ENCODE measurements at regions not wholly inside any gene's neighbourhood (a gene's known extent, or its start where the extent isn't known, plus 50 kb on each side); places are given as distances from the start of the nearest gene placed in this dataset.
A peak's percentile ranks its signal among the peaks of the same experiment; 100 is the strongest.

DNA sequence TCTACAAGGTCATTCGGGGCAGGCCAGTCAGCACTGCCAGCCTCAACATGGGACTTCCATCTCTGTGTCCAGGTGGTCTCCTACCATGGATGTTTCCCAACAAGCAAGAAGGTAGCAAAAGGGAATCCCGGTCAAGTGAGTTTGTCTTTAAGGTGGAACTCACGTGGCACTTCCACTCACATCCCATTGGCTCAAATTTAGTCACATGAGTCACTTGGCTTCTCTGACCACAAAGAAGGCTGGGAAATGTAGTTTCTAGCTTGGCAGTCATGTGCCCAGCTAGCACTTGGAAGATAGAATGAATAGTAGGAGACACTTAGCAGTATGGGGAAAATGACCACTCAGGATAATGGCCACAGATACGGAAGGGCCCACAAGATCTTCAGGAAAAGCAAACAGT lies 106.6 kb downstream of the AIPL1 start:
- Histone ChIP-seq H3K4me3 (no peak overlapping the region), H3K9me3 (no peaks in the 10 kb centered on the region), H3K36me3 (no peaks in the 10 kb centered on the region), H3K4me1 (peaks cover 0 to 13% (median 6%) of the 10 kb centered on the region in 4 donors), H3K27ac (replicated peaks in 1 of 4) (peak overlapping the region in 2 of 4 donors; percentile 46 to 54), H3K27me3 (peaks cover 0 to 6% (median 0%) of the 10 kb centered on the region in 4 donors)
- no peak for TF ChIP-seq POLR2A (IDR thresholded peaks at IDR 0.05; ENCODE audit: low read depth)
- TF ChIP-seq, protein P1, sequence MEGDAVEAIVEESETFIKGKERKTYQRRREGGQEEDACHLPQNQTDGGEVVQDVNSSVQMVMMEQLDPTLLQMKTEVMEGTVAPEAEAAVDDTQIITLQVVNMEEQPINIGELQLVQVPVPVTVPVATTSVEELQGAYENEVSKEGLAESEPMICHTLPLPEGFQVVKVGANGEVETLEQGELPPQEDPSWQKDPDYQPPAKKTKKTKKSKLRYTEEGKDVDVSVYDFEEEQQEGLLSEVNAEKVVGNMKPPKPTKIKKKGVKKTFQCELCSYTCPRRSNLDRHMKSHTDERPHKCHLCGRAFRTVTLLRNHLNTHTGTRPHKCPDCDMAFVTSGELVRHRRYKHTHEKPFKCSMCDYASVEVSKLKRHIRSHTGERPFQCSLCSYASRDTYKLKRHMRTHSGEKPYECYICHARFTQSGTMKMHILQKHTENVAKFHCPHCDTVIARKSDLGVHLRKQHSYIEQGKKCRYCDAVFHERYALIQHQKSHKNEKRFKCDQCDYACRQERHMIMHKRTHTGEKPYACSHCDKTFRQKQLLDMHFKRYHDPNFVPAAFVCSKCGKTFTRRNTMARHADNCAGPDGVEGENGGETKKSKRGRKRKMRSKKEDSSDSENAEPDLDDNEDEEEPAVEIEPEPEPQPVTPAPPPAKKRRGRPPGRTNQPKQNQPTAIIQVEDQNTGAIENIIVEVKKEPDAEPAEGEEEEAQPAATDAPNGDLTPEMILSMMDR (IDR thresholded peaks at IDR 0.05), result no peak
- no peak for DNase-seq (ENCODE audit: extremely low spot score)
- intact Hi-C loops (cut with DNase I), result no loop called here
- 83% methylated on average over 4 of the region's 4 CpGs for WGBS

- Histone ChIP-seq H3K36me3 (no peaks in the 10 kb centered on the region), H3K4me3 (no peak overlapping the region), H3K27ac (replicated peaks in 1 of 4) (peak overlapping the region in 1 of 4 donors; percentile 25), H3K4me1 (peaks cover 0 to 13% (median 6%) of the 10 kb centered on the region in 4 donors), H3K9me3 (no peaks in the 10 kb centered on the region), H3K27me3 (peaks cover 0 to 6% (median 0%) of the 10 kb centered on the region in 4 donors)
- intact Hi-C loops (cut with DNase I), result no loop called here
- DNase-seq (ENCODE audit: extremely low spot score), result no peak
- 45% methylated on average over 4 of the region's 6 CpGs for WGBS
- TF ChIP-seq EP300 (IDR thresholded peaks at IDR 0.05), result no peak
- TF ChIP-seq POLR2AphosphoS5 (IDR thresholded peaks at IDR 0.05), result peak; percentile 37 to 48
Observed at GRCh38 chr17:6327007-6327406, 107.9 kb downstream of the AIPL1 start.

DNA sequence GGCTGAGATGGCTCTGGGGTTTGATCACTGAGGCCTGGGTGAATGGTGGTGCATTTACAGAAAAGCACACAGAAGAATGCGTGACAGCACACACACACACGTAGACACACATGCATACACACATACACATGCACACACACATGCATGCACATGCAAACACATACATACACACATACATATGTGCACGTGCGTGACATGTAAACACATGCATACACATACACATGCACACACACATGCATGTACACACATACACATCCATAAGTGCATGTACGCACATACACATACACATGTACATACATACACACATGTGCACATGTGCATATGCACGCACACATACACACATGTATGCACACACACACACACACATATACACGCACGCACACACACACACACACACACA lies 108.4 kb downstream of the AIPL1 start:
- no peaks in the 10 kb centered on the region for H3K9me3 ChIP-seq
- H3K27ac ChIP-seq (replicated peaks in 1 of 4), result peak overlapping the region in 1 of 4 donors; percentile 25
- no peaks in the 10 kb centered on the region for H3K36me3 ChIP-seq
- H3K4me1 ChIP-seq, result peaks cover 0 to 13% (median 6%) of the 10 kb centered on the region in 4 donors
- WGBS, result 57% methylated on average over 6 of the region's 8 CpGs
- no peak overlapping the region for H3K4me3 ChIP-seq
- peaks cover 0 to 6% (median 0%) of the 10 kb centered on the region in 4 donors for H3K27me3 ChIP-seq
- DNase-seq (ENCODE audit: extremely low spot score), result no peak
- intact Hi-C loops (cut with DNase I), result no loop called here
- TF ChIP-seq, protein P1 (IDR thresholded peaks at IDR 0.05), result no peak
- TF ChIP-seq EP300 (IDR thresholded peaks at IDR 0.05), result no peak
- TF ChIP-seq POLR2AphosphoS5 (IDR thresholded peaks at IDR 0.05), result no peak
- TF ChIP-seq POLR2A (IDR thresholded peaks at IDR 0.05; ENCODE audit: low read depth), result no peak

DNA sequence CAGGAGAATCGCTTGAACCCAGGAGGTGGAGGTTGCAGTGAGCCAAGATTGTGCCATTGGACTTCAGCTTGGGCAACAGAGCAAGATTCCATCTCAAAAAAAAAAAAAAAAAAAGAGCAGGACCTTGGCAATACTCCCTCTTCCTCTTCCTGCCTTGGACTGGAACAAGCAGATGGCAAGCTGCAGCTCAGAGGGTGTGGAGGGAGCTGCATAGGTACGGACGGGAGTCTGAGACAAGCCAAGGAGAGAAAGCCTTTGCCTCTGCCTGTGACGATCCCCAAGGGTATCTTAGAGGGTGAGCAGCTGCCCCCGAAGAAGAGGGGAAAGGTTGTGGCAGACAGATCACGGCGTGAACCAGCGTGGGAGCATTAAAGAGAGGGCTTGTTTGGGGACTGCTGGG lies 109.2 kb downstream of the AIPL1 start:
- WGBS, result 73% methylated on average over 8 of the region's 8 CpGs
- Histone ChIP-seq H3K9me3 (no peaks in the 10 kb centered on the region), H3K36me3 (no peaks in the 10 kb centered on the region), H3K4me3 (no peak overlapping the region), H3K4me1 (peaks cover 0 to 13% (median 6%) of the 10 kb centered on the region in 4 donors), H3K27ac (replicated peaks in 1 of 4) (peak overlapping the region in 2 of 4 donors; percentile 11 to 25), H3K27me3 (peaks cover 0 to 6% (median 0%) of the 10 kb centered on the region in 4 donors)
- DNase-seq (ENCODE audit: extremely low spot score), result no peak
- intact Hi-C loops (cut with DNase I), result no loop called here
- TF ChIP-seq EP300 (IDR thresholded peaks at IDR 0.05) (no peak), POLR2A (IDR thresholded peaks at IDR 0.05; ENCODE audit: low read depth) (no peak), POLR2AphosphoS5 (IDR thresholded peaks at IDR 0.05) (peak in 1 of 2 donors; percentile 20)
- TF ChIP-seq, protein P1 (IDR thresholded peaks at IDR 0.05), result no peak

DNA sequence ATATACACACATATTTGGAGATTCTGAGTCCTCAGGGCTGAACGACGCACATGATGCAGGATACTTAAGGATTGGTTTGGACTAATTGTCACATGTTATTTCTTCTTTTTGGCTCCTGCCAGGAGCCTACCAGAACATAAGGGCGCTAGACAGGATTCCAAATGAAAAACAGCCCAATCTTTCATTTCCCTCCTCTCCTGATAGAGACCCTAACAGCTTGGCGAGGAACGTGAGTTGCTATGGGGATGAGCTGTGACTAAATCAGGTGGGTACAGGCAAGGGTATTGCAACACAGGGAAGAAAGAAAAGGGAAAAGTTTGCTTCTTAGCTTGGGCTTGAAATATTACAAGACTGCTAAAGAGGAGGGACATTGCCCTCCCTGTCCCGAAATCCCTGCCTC lies 109.9 kb downstream of the AIPL1 start:
- no peaks in the 10 kb centered on the region for H3K9me3 ChIP-seq
- 82% methylated on average over 6 of the region's 6 CpGs for WGBS
- H3K36me3 ChIP-seq, result no peaks in the 10 kb centered on the region
- peaks cover 0 to 13% (median 6%) of the 10 kb centered on the region in 4 donors for H3K4me1 ChIP-seq
- DNase-seq (ENCODE audit: extremely low spot score), result no peak
- peak overlapping the region in 1 of 4 donors; percentile 26 for H3K27ac ChIP-seq (replicated peaks in 1 of 4)
- H3K4me3 ChIP-seq, result no peak overlapping the region
- peaks cover 0 to 6% (median 0%) of the 10 kb centered on the region in 4 donors for H3K27me3 ChIP-seq
- no peak for TF ChIP-seq EP300 (IDR thresholded peaks at IDR 0.05)
- no peak for TF ChIP-seq POLR2A (IDR thresholded peaks at IDR 0.05; ENCODE audit: low read depth)
- no peak for TF ChIP-seq POLR2AphosphoS5 (IDR thresholded peaks at IDR 0.05)
- TF ChIP-seq, protein P1 (IDR thresholded peaks at IDR 0.05), result no peak
- intact Hi-C loops (cut with DNase I), result no loop called here

Data from esophagus muscularis mucosa (tissue), 4 donors.